GM13977 (cell line): ENCODE measurements at regions not wholly inside any gene's neighbourhood (a gene's known extent, or its start where the extent isn't known, plus 50 kb on each side); places are given as distances from the start of the nearest gene placed in this dataset.

Experiments
- DNase-seq: peaks from one replicate; pipeline ENCODE4 v3.0.0; 2012; ENCODE audit warnings: low spot score
- in situ Hi-C: fragments of 300-500 bp; cut with MboI; formaldehyde crosslinking; loops from one replicate; pipeline ENCODE4 v1.12.0; 2022; ENCODE audit warnings: low sequenced_read_pairs, low pct_unique_long_range_greater_than_20kb, mixed read lengths, inconsistent platforms; ENCODE audit not compliant: unreplicated experiment
- TF ChIP-seq, protein P1 (sequence below): IDR thresholded peaks from 2 replicates; pipeline ENCODE4 v1.5.1; 2012; ENCODE audit warnings: mild to moderate bottlenecking, control low read depth; ENCODE audit not compliant: insufficient read depth; ENCODE audit errors: extremely low read depth, missing control alignments

DNA sequence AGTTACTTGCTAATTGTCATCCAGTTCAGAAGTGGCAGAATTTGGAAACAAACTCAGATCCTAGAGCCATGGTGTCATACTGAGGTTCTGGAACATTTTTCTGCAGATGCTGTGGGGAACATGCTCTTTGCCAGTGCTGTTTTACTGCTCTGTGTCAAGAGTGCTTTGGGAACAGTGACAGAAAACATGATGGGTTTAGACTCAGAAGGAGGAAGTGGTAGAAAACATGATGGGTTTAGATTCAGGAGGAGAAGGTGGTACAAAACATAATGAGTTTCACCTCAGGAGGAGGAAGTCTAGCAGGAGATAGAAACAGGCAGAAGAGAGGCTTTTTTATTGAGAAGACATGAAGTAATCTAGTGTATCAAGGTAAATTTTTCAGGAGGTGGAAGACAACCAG lies 815.5 kb downstream of the DHX35 start:
- TF ChIP-seq, protein P1, sequence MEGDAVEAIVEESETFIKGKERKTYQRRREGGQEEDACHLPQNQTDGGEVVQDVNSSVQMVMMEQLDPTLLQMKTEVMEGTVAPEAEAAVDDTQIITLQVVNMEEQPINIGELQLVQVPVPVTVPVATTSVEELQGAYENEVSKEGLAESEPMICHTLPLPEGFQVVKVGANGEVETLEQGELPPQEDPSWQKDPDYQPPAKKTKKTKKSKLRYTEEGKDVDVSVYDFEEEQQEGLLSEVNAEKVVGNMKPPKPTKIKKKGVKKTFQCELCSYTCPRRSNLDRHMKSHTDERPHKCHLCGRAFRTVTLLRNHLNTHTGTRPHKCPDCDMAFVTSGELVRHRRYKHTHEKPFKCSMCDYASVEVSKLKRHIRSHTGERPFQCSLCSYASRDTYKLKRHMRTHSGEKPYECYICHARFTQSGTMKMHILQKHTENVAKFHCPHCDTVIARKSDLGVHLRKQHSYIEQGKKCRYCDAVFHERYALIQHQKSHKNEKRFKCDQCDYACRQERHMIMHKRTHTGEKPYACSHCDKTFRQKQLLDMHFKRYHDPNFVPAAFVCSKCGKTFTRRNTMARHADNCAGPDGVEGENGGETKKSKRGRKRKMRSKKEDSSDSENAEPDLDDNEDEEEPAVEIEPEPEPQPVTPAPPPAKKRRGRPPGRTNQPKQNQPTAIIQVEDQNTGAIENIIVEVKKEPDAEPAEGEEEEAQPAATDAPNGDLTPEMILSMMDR: no peak
- DNase-seq: no peak
- in situ Hi-C loops: no loop called here

DNA sequence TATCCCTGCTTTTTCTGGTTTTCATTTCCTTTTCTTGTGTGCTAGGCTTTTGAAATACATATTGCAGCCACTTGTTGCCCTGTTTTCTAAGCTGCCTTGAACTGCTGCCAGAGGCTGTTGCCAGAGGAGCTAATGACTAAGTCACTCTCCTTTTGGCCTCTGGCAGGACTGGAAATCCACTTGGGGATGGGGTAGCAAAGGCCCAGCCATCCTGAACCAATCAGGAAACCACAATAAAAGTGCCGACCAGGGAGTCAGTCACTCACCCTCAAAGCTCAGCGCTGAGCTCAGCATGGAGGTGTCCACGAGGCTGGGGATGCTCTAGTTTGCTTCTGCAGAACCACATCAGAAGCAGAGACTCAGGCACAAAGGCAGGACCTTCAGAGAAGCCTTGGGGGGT lies 813.0 kb downstream of the DHX35 start:
- DNase-seq: no peak
- TF ChIP-seq, protein P1: no peak

GRCh38 chr20:39773380-39774000 lies 811.3 kb downstream of the DHX35 start:
- DNase-seq: no peak
- in situ Hi-C loops: no loop called here
- TF ChIP-seq, protein P1: no peak

More for the DNA sequence above, 813.0 kb downstream of the DHX35 start:
- in situ Hi-C loops: no loop called here

DNA sequence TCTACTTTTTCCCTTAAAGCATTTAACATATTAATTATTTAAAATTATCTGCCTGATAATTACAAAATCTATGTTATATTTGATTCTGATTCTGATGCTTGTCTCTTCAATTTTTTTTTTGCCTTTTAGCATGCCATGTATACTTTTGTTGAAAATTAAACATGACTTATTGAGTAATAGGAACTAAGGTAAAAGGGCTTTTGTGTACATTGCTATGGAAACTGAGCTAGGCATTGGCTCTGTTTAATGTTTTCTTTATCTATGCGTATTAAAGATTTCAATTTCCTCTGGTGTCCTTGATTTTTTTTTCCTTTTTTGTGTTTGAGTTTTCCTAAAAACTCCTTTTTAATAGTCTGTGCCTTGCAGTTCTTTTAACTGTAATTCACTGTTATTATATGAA lies 805.2 kb downstream of the DHX35 start:
- DNase-seq: no peak
- in situ Hi-C loops: no loop called here
- TF ChIP-seq, protein P1: no peak

- TF ChIP-seq, protein P1: no peak
- no peak for DNase-seq
- in situ Hi-C loops: no loop called here
Measured at GRCh38 chr20:39766333-39766732, 804.2 kb downstream of the DHX35 start.

DNA sequence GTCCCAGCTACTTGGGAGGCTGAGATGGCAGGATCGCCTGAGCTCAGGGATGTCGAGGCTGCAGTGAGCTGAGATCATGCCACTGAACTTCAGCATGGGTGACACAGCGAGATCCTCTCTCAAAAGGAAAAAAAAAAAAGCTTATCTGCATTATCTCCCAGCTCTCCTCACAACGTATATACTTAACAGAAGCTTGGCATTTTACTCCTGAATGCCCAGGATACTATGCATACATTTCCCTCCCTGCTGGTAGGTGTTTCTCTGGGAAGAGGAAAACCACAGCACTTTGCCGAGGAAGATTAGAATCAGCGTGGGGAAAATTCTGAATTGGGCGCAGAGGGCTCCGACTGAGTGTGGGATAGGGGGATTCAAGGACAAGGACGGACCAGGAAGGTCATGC lies 800.6 kb downstream of the DHX35 start:
- TF ChIP-seq, protein P1: no peak
- no peak for DNase-seq
- in situ Hi-C loops: no loop called here

DNA sequence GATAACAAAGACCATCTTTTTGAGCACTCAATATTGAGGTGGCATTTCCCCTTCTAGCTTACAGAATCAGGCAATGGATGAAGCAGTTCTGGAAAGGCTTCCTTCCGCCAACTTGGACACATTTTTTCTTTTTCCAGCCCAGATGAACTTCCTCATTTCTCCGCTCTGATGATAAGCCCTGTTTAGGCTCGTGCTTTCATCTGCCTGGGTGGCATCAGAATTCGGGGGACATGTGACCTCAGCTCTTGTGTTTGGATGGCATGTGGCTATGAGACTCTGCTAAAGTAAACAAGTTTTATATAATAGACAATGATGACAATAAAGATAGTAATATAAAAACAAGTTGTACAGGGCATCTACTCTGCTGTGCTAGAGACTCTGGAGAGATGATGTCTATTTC lies 796.7 kb downstream of the DHX35 start:
- DNase-seq: no peak

More for the DNA sequence above, 796.7 kb downstream of the DHX35 start:
- in situ Hi-C loops: no loop called here
- TF ChIP-seq, protein P1: no peak
